ENCODE measurements at regions not wholly inside any gene's neighbourhood (a gene's known extent, or its start where the extent isn't known, plus 50 kb on each side); places are given as distances from the start of the nearest gene placed in this dataset.

GRCh38 chr5:9898319-9898718 is 268.2 kb upstream of the TAS2R1 start:
- H3K36me3 ChIP-seq = no peaks in the 10 kb centered on the region
- no peak overlapping the region for H3K4me3 ChIP-seq
- H3K27ac ChIP-seq = no peak overlapping the region
- no peaks in the 10 kb centered on the region for H3K4me1 ChIP-seq
- no peaks in the 10 kb centered on the region for H3K27me3 ChIP-seq (replicated peaks in 1 of 7)
- no peak for DNase-seq
- TF ChIP-seq POLR2AphosphoS5 (IDR thresholded peaks at IDR 0.05) (no peak), POLR2A (IDR thresholded peaks at IDR 0.05) (no peak)
- TF ChIP-seq, protein P1, sequence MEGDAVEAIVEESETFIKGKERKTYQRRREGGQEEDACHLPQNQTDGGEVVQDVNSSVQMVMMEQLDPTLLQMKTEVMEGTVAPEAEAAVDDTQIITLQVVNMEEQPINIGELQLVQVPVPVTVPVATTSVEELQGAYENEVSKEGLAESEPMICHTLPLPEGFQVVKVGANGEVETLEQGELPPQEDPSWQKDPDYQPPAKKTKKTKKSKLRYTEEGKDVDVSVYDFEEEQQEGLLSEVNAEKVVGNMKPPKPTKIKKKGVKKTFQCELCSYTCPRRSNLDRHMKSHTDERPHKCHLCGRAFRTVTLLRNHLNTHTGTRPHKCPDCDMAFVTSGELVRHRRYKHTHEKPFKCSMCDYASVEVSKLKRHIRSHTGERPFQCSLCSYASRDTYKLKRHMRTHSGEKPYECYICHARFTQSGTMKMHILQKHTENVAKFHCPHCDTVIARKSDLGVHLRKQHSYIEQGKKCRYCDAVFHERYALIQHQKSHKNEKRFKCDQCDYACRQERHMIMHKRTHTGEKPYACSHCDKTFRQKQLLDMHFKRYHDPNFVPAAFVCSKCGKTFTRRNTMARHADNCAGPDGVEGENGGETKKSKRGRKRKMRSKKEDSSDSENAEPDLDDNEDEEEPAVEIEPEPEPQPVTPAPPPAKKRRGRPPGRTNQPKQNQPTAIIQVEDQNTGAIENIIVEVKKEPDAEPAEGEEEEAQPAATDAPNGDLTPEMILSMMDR (IDR thresholded peaks at IDR 0.05 in 8 of 11, conservative IDR thresholded peaks at IDR 0.05 in 3 of 11) = no peak
- intact Hi-C loops (cut with DNase I; ENCODE audit: low total_unique reads) = no loop called here
- H3K9me3 ChIP-seq = peaks cover 0 to 14% (median 4%) of the 10 kb centered on the region in 8 donors
- WGBS, 5 donors = 47 to 63% (median 53%) methylated on average over 4 of the region's 4 CpGs

- 58 to 69% (median 64%) methylated on average over 5 of the region's 5 CpGs for WGBS, 5 donors
- intact Hi-C loops (cut with DNase I; ENCODE audit: low total_unique reads) = no loop called here
Measured at GRCh38 chr5:9895302-9895645, 265.1 kb upstream of the TAS2R1 start.

GRCh38 chr5:9894571-9895301 is 264.6 kb upstream of the TAS2R1 start:
- intact Hi-C loops (cut with DNase I; ENCODE audit: low total_unique reads) = no loop called here
- no peak overlapping the region for H3K4me3 ChIP-seq
- no peak for TF ChIP-seq POLR2AphosphoS5 (IDR thresholded peaks at IDR 0.05)
- TF ChIP-seq POLR2A (IDR thresholded peaks at IDR 0.05) = no peak
- TF ChIP-seq, protein P1 (IDR thresholded peaks at IDR 0.05 in 8 of 11, conservative IDR thresholded peaks at IDR 0.05 in 3 of 11) = no peak
- no peak overlapping the region for H3K27ac ChIP-seq
- 60 to 69% (median 67%) methylated on average over 3 of the region's 3 CpGs for WGBS, 5 donors
- H3K4me1 ChIP-seq = no peaks in the 10 kb centered on the region
- H3K27me3 ChIP-seq (replicated peaks in 1 of 7) = no peaks in the 10 kb centered on the region
- H3K9me3 ChIP-seq = peaks cover 0 to 14% (median 4%) of the 10 kb centered on the region in 8 donors
- no peak for DNase-seq
- H3K36me3 ChIP-seq = no peaks in the 10 kb centered on the region

More at GRCh38 chr5:9895302-9895645, 265.1 kb upstream of the TAS2R1 start:
- DNase-seq = no peak
- Histone ChIP-seq H3K36me3 (no peaks in the 10 kb centered on the region), H3K4me1 (no peaks in the 10 kb centered on the region), H3K27ac (no peak overlapping the region), H3K4me3 (no peak overlapping the region), H3K9me3 (peaks cover 0 to 14% (median 4%) of the 10 kb centered on the region in 8 donors), H3K27me3 (replicated peaks in 1 of 7) (no peaks in the 10 kb centered on the region)
- no peak for TF ChIP-seq POLR2AphosphoS5 (IDR thresholded peaks at IDR 0.05)
- TF ChIP-seq, protein P1 (IDR thresholded peaks at IDR 0.05 in 8 of 11, conservative IDR thresholded peaks at IDR 0.05 in 3 of 11) = no peak
- TF ChIP-seq POLR2A (IDR thresholded peaks at IDR 0.05) = no peak

- intact Hi-C loops (cut with DNase I; ENCODE audit: low total_unique reads) = no loop called here
- Histone ChIP-seq H3K9me3 (peaks cover 0 to 14% (median 4%) of the 10 kb centered on the region in 8 donors), H3K4me3 (no peak overlapping the region), H3K36me3 (no peaks in the 10 kb centered on the region), H3K4me1 (no peaks in the 10 kb centered on the region), H3K27me3 (replicated peaks in 1 of 7) (no peaks in the 10 kb centered on the region), H3K27ac (no peak overlapping the region)
- 82 to 91% (median 86%) methylated on average over 3 of the region's 3 CpGs for WGBS, 5 donors
- no peak for DNase-seq
- TF ChIP-seq POLR2AphosphoS5 (IDR thresholded peaks at IDR 0.05) (no peak), POLR2A (IDR thresholded peaks at IDR 0.05) (no peak)
Measured at GRCh38 chr5:9892696-9893095, 262.5 kb upstream of the TAS2R1 start.
